Muscle of back (tissue), 3 donors: ENCODE measurements at regions not wholly inside any gene's neighbourhood (a gene's known extent, or its start where the extent isn't known, plus 50 kb on each side); places are given as distances from the start of the nearest gene placed in this dataset.
"Not testable (repeated sequence)": the region's sequence is repeated elsewhere in the genome, so short reads cannot be mapped to it uniquely, and the experiment has no call there.

Experiments used
- DNase-seq, 3 donors: peaks; one replicate each; pipeline versions ENCODE4 v3.0.0 to v3.0.0-alpha.2; 2013

DNA sequence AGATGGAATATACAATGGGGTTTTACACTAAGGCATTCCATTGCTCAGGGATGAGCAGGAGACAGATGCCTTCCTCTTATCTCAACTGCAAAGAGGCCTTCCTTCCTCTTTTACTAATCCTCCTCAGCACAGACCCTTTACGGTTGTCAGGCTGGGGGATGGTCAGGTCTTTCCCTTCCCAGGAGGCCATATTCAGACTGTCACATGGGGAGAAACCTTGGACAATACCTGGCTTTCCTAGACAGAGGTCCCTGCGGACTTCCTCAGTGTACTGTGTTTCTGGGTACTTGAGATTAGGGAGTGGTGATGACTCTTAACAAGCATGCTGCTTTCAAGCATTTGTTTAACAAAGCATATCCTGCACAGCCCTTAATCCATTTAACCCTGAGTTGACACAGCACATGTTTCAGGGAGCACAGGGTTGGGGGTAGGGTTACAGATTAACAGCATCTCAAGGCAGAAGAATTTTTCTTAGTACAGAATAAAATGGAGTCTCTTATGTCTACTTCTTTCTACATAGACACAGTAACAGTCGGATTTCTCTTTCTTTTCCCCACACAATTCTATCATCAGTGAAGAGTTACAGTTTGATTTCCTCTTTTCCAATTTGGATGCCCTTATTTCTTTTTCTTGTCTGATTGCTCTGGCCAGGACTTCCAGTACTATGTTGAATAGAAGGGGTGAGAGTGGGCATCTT lies 737.1 kb downstream of the TRHDE start:
- not testable (repeated sequence) for DNase-seq

DNA sequence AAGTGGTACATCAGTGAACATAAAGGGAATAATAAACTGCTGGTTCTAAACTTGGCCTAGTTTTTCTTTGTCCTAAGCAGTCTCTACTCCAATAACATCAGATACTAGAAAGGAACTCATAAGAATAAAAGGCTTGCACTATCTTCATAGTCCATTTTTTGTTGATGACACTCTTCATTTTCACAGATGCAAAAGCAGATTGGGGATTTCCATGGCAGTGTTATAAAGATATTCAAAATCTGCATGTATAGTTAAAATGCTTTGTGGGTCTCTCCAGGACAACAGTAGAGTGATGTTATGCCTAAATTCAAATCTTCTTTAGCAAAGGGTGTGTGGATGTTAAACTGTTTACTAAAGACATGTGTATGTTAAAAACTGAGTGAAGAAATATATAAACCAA lies 745.8 kb downstream of the TRHDE start:
- DNase-seq: no peak

GRCh38 chr12:73053893-73054292 lies 781.7 kb downstream of the TRHDE start:
- no peak for DNase-seq

DNA sequence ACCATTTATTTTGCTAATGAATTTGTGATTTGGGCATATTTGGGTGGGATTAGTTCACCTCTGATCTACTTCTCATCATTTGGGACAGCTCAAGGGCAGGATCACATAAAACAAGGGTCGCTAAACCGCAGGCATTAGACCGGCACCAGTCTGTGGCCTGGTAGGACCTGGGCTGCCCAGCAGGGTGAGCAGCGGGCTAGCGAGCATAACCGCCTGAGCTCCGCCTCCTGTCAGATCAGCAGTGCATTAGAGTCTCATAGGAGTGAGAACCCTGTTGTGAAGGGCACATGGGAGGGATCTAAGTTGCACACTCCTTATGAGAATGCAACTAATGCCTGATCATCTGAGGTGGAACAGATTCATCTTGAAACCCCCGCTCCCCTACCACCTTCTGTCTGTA lies 785.3 kb downstream of the TRHDE start:
- no peak for DNase-seq

- DNase-seq: no peak
These were observed 793.7 kb downstream of the TRHDE start for GRCh38 chr12:73065913-73066312.

DNA sequence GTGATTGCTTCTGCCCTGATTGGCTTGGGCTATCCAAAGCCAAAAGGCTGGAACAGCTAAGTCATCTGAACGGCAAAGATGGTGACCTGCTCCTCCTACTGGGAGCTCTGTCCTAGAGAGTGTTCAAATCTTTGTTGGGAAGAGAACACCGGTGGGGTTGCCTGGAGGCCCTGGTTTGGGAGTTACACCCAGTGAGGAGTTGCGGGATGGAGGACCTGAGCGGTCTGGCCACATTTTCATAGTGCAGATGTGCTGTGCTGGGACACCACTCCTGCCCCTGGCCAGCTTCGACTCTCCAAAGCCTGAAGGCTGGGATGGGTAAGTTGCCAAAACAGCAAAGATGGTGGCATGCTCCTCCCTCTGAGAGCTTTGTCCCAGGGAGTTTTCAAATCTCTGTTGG lies 795.4 kb downstream of the TRHDE start:
- no peak for DNase-seq

DNA sequence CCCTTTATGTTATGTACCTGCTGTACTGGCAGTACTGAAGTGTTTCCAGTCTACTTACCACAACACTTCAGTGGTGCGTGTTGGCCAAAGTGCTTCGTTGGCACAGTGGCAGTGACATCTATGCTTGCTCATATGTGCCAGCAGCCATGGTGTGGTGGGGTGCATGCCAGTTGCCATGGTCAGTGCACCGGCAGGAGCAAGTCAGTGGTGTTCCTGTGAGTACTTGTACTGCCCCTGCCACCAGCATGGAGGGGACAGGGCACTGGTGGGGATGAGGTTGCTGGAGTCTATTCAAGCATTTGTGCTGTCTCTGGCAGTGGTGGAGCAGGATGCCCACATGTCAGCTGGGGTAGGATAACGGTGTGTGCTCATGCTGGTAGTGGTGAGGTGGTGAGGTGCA lies 800.0 kb downstream of the TRHDE start:
- no peak for DNase-seq

- DNase-seq: no peak
These were observed 804.6 kb downstream of the TRHDE start for GRCh38 chr12:73076760-73077159.

DNA sequence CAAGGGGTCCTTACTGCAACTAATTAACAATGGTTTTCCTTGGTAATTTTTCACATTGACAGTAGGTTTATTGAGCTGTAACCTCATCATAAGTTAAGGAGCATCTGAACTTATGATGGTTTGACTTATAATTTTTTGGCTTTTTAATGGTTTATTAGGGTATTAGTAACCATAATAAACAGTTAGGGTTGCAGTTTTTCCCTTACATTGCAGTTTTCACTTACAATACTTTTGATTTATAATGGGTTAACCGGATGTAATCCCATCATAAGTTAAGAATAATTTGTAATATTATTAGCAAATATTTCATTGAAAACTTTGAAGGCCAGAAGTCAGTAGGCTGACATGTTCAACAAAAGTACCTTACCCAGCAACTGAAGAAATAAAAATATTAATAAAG lies 811.6 kb downstream of the TRHDE start:
- DNase-seq: no peak

- DNase-seq: no peak
These were observed 834.1 kb downstream of the TRHDE start for GRCh38 chr12:73106296-73106695.

- no peak for DNase-seq
These were observed 834.7 kb downstream of the TRHDE start for GRCh38 chr12:73106896-73107295.

DNA sequence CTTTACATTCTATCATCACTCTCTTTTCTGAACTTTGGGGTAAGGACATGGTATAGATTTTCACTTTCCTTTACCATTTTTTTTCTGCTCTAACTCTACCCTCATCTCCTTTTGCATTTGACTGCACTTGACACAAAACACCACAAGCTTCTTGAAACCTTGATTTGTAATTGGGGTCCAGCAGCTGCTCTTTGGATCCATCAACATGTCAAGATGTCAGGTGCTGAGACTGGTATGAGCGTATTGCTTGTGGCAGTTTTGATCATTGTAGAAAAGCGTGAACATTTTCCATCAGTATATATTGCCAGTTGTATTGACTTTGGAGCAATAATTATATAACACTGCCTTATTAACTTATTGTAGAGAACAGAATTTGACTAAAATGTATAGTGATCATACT lies 838.6 kb downstream of the TRHDE start:
- no peak for DNase-seq

DNA sequence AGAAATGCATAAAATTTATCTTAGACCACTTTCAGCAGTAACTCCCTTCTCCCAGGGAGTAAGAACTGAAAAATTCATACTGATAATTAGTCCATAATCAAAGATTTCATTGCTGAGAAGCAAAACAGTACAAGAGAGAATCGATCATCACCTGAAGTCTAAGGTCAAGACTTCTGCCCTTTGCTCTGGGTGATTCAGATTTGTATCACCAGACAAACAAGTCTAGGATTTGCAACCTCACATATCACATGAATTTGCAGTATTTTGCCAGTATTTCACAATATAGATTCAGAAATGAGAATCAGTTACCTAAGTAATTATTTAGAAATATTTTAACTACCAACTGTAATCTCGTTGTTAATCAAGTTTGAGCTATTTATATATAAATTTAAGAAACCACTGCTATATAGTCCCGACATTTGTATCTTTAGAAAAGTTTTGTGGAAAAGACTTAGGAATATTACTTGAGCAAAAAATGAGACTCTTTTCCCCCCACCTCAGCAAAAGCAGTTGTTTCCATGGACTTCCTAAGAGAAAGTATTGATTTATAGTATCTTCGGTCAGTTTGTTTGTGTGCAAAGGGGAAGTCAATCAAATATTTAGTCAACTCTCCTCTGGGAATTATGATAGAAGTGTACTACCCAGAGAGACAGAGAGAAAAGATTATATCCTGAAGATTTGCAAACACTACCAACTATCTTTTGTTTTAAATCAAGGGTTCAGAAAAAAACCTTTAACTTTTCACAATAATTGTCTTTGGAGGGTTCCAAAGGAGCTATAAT lies 840.1 kb downstream of the TRHDE start:
- DNase-seq: no peak

DNA sequence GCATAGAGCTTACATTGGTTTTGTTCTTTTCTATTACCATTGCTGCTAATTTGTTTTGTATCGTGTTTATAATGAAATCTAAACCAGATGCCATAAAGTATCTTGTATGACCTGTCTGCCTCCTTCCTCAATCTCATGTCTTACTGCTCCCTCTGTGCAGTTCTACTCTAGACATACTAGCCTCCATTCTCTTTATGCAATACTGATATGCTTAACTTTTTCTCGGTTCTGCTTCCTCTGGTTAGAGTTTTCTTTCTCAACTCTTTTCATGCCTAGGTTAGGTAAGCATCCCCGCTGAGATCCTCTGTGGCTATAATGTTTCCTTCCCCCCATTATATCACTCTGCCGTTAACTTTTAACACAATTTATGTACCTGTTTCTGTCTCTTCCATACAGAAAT lies 852.3 kb downstream of the TRHDE start:
- DNase-seq: no peak

DNA sequence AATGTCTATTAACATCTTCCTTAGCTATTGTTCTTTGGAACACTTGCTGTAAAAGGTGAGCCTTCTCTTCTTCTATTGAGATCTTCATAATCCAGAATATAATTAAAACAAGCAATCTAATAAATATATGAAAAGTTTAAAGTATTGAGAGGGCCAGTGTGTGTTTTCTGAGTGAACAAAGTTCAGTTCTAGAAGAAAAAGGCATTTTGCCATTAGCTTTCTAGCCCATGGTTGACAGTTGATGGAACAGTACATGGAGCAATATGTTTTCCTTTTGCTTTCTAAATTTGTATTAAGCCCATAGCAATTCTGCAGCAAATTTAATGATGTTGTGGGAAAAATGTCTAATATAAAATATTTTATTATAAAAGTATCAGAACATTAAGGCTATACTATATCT lies 853.0 kb downstream of the TRHDE start:
- DNase-seq: no peak

DNA sequence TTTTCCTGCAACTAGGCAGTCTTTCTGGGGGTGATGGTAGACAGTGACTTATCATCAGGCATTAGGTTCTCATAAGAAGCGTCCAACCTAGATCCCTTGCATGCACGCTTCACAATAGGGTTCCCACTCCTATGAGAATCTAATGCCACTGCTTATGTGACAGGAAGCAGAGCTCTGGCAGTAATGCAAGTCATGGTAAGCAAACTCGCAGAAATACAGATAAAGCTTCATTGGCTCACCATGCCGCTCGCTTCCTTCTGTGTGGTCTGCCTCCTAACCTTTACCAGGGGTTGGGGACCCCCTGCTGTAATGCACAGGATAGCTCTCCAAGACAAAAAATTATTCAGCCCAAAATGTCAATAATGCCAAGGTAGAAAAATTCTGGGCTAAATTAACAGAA lies 864.2 kb downstream of the TRHDE start:
- DNase-seq: no peak

DNA sequence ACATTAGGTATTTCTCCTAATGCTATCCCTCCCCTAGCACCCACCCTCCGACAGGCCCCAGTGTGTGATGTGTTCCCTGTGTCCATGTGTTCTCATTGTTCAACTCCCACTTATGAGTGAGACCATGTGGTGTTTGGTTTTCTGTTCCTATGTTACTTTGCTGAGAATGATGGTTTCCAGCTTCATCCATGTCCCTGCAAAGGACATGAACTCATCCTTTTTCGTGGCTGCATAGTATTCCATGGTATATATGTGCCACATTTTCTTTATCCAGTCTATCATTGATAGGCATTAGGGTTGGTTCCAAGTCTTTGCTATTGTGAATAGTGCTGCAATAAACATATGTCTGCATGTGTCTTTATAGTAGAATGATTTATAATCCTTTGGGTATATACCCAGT lies 867.5 kb downstream of the TRHDE start:
- not testable (repeated sequence) for DNase-seq

- DNase-seq: no peak
These were observed 886.2 kb downstream of the TRHDE start for GRCh38 chr12:73158341-73158740.

GRCh38 chr12:73159954-73160353 lies 887.8 kb downstream of the TRHDE start:
- no peak for DNase-seq

DNA sequence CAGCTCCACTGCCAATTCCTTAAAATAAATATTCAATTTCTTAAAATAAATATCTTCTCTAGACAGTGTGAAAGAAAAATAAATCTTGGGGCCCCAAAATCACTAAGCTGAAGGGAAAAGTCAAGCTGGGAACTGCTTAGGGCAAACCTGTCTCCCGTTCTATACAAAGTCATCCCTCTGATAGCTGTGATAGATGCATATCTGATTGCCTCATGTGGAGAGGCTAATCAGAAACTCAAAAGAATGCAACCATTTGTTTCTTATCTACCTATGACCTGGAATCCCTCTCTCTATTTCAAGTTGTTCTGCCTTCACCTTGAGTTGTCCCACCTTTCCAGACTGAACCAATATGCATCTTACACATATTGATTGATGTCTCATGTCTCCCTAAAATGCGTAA lies 889.8 kb downstream of the TRHDE start:
- no peak for DNase-seq

DNA sequence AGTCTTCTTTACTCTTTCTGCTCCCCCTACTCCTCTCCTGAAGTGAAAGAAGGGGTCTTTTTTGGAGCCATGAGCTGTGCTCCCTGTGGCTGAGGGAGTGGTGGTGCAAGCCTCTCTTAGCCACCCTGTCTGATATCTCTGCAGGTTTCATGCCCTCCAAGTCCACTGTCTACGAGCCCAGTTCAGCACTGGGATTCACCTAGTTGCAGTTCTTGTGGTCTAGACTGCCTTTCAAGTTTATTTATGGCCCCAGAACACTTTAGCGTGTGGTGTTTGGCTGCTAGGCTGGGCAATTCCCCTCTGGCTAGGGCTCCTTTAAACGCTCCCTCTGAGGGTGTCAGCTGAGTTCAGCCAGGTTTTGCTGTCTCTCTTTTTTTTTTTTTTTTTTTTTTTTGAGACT lies 908.6 kb downstream of the TRHDE start:
- no peak for DNase-seq

GRCh38 chr12:73181244-73181643 lies 909.1 kb downstream of the TRHDE start:
- no peak for DNase-seq

DNA sequence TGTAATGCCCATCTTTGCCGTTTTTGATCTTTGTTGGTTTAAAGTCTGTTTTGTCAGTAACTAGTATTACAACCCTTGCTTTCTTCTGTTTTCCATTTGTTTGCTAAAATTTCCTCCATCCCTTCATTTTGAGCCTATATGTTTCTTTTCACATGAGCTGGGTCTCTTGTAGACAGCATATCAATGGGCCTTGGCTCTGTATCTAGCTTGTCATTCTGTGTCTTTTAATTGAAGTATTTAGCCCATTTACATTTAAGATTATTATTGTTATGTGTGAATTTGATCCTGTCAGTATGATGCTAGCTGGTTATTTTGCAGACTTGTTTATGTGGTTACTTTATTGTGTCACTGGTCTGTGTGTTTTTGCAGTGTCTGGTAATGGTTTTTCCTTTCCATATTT lies 913.2 kb downstream of the TRHDE start:
- no peak for DNase-seq

DNA sequence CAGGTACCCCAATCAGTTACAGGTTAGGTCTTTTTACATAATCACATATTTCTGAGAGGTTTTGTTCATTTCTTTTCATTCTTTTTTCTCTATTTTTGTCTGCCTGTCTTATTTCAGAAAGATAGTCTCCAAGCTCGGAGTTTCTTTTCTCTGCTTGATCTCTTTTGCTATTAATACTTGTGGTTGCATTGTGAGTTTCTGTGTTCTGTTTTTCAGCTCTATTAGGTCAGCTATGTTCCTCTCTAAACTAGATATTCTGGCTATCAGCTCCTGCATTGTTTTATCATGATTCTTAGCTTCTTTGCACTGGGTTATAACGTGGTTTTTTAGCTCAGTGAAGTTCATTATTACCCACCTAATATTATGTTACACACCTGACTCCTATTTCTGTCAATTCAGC lies 914.1 kb downstream of the TRHDE start:
- DNase-seq: no peak
